Activated T-helper 1 cell treated with anti-CD3 and anti-CD28 coated beads, Interleukin-12 subunit alpha, Interleukin-12 subunit beta, Interleukin-2, Interleukin-4 antibody, amounts not matched to agents 30 ng/mL and 10 ng/mL and 1 ng/mL, durations not matched to agents 14 hours and 24 hours and 36 hours (primary cell): ENCODE measurements at regions not wholly inside any gene's neighbourhood (a gene's known extent, or its start where the extent isn't known, plus 50 kb on each side); places are given as distances from the start of the nearest gene placed in this dataset.

Experiments used
- DNase-seq: peaks from one replicate; pipeline ENCODE4 v3.0.0; 2021; ENCODE audit warnings: low spot score
- H3K27ac Mint-ChIP-seq: one replicate; pipeline ENCODE4 v1.8.0; 2021; ENCODE audit warnings: mild to moderate bottlenecking, mixed read lengths
- H3K27me3 Mint-ChIP-seq: one replicate; pipeline ENCODE4 v1.8.0; 2022; ENCODE audit warnings: mild to moderate bottlenecking, moderate library complexity, mixed read lengths; ENCODE audit not compliant: insufficient read depth
- H3K36me3 Mint-ChIP-seq: one replicate; pipeline ENCODE4 v1.8.0; 2021; ENCODE audit warnings: low read depth, mixed read lengths
- H3K4me1 Mint-ChIP-seq: one replicate; pipeline ENCODE4 v1.8.0; 2021; ENCODE audit warnings: low read depth, mixed read lengths
- H3K4me3 Mint-ChIP-seq: one replicate; pipeline ENCODE4 v1.8.0; 2021; ENCODE audit warnings: mild to moderate bottlenecking, moderate library complexity, mixed read lengths
- H3K9me3 Mint-ChIP-seq: one replicate; pipeline ENCODE4 v1.8.0; 2021; ENCODE audit warnings: mixed read lengths
- intact Hi-C: fragments of 100-400 bp; cut with micrococcal nuclease; formaldehyde crosslinking; loops from one replicate; pipeline ENCODE4 v1.15.1; 2024

DNA sequence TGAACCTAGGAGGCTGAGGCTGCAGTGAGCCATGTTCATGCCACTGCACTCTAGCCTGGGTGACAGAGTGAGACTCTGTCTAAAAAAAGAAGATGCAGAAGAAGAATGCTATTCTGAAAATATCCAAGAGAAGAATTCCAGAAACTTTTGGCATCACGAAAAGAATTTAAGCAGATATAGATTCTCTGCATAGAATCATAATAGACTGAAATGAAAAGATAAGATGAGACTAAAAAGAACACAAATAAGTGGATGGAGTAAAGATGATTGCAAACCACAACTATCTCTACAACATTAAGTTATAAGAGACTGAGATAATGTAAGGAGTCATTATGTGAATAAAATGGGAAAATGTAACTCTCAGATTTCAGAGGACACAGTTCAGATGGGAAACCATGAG lies 140.7 kb upstream of the TMC3 start:
- no peak overlapping the region for H3K4me3 Mint-ChIP-seq
- no peaks in the 10 kb centered on the region for H3K36me3 Mint-ChIP-seq
- peaks cover 10% of the 10 kb centered on the region for H3K27me3 Mint-ChIP-seq
- H3K9me3 Mint-ChIP-seq, result no peaks in the 10 kb centered on the region
- H3K4me1 Mint-ChIP-seq, result no peaks in the 10 kb centered on the region
- no peak for DNase-seq
- H3K27ac Mint-ChIP-seq, result no peak overlapping the region
- intact Hi-C loops, result no loop called here

- H3K9me3 Mint-ChIP-seq, result no peaks in the 10 kb centered on the region
- H3K4me3 Mint-ChIP-seq, result no peak overlapping the region
- H3K27me3 Mint-ChIP-seq, result peaks cover 8% of the 10 kb centered on the region
- H3K27ac Mint-ChIP-seq, result no peak overlapping the region
- no peaks in the 10 kb centered on the region for H3K36me3 Mint-ChIP-seq
- intact Hi-C loops, result no loop called here
- no peaks in the 10 kb centered on the region for H3K4me1 Mint-ChIP-seq
- DNase-seq, result no peak
Measured at GRCh38 chr15:81511138-81511537, 137.1 kb upstream of the TMC3 start.

DNA sequence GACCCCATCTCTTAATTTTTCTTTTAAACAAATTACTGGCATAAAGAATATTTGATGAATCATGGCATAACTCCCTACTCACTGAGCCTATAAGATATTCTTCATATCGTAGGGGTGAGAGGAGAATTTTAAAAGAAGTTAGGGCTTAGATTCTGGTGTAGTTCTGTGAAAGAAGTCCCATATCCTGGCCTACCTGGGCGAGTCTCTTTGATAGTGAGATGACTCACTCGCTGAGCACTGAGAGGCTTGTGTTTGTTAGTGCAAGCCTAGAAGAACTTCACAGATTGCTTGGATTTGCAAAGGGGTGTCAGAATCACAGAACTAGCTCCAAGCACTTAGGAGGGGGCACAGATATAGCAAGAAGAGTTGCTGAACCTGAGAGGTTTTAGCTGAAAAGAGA lies 133.8 kb upstream of the TMC3 start:
- Mint-ChIP-seq H3K27ac (no peak overlapping the region), H3K4me3 (no peak overlapping the region), H3K36me3 (no peaks in the 10 kb centered on the region), H3K4me1 (no peaks in the 10 kb centered on the region), H3K27me3 (peaks cover 2% of the 10 kb centered on the region), H3K9me3 (no peaks in the 10 kb centered on the region)
- intact Hi-C loops, result no loop called here
- DNase-seq, result no peak

- Mint-ChIP-seq H3K36me3 (no peaks in the 10 kb centered on the region), H3K27me3 (peaks cover 8% of the 10 kb centered on the region)
- DNase-seq, result no peak
Measured at GRCh38 chr15:81506936-81507335, 132.9 kb upstream of the TMC3 start.

DNA sequence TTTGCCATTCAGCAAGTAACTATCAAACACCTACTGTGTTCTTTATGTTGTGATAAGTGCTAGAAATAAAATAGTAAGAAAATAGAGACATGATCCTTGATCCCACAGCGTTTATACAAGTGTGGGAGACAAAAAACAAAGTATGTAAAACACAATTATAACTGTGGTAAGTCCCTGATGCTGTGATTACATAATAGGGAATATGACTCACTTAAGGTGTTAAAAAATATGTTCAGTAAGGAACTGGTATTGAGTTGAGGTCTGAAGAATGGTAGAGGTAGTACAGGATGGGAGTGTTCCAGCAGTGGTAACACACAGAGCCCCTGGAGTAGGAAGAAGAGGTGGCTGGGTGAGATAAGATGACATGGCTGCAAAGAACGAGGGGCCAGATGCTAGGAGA lies 132.1 kb upstream of the TMC3 start:
- H3K27me3 Mint-ChIP-seq, result peaks cover 8% of the 10 kb centered on the region
- H3K9me3 Mint-ChIP-seq, result no peaks in the 10 kb centered on the region

More at GRCh38 chr15:81506936-81507335, 132.9 kb upstream of the TMC3 start:
- no peaks in the 10 kb centered on the region for H3K9me3 Mint-ChIP-seq
- H3K4me3 Mint-ChIP-seq, result no peak overlapping the region
- no peak overlapping the region for H3K27ac Mint-ChIP-seq
- H3K4me1 Mint-ChIP-seq, result no peaks in the 10 kb centered on the region
- intact Hi-C loops, result no loop called here

DNA sequence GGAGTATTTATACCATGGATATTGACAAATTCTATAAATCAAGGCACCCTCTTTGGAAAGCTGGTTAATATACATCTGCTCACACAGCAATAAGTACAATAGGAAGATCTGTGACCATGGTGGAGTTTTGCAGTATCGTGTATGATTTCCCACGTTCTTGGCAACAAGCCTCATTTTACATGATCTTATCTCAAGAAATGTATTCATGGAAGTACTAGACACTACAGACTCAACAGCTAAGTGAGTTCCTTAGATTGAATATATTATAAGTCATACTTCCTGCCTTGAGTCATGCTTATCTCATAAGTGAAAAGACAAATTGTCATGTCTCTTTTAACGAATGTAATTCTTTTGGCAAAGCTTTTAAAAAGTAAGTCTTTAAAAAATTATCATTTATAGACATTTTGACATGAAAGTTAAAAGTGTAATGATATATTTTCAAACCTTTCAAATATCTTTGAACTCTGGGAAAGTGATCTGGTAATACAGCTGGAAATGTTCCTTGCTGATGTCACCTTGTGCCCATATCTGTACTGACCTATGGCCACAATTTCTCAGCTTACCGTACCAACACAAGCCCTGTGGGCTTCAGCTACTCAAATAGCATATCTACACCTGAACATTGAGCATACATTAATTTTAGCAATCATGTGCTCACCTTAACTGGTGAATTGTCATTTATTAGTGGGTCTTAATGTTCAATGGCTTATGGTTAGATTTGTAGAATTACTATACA lies 130.3 kb upstream of the TMC3 start:
- no peak for DNase-seq
- H3K4me3 Mint-ChIP-seq, result no peak overlapping the region
- no peak overlapping the region for H3K27ac Mint-ChIP-seq
- intact Hi-C loops, result no loop called here
- H3K27me3 Mint-ChIP-seq, result peaks cover 5% of the 10 kb centered on the region
- no peaks in the 10 kb centered on the region for H3K9me3 Mint-ChIP-seq
- no peaks in the 10 kb centered on the region for H3K36me3 Mint-ChIP-seq
- no peaks in the 10 kb centered on the region for H3K4me1 Mint-ChIP-seq

More for the DNA sequence above, 132.1 kb upstream of the TMC3 start:
- intact Hi-C loops, result no loop called here
- no peak for DNase-seq
- no peak overlapping the region for H3K4me3 Mint-ChIP-seq
- H3K27ac Mint-ChIP-seq, result no peak overlapping the region
- no peaks in the 10 kb centered on the region for H3K36me3 Mint-ChIP-seq
- no peaks in the 10 kb centered on the region for H3K4me1 Mint-ChIP-seq

GRCh38 chr15:81502439-81502838 lies 128.4 kb upstream of the TMC3 start:
- Mint-ChIP-seq H3K9me3 (no peaks in the 10 kb centered on the region), H3K27ac (no peak overlapping the region), H3K4me3 (no peak overlapping the region), H3K4me1 (no peaks in the 10 kb centered on the region), H3K27me3 (peaks cover 5% of the 10 kb centered on the region), H3K36me3 (no peaks in the 10 kb centered on the region)
- DNase-seq, result no peak
- intact Hi-C loops, result no loop called here

DNA sequence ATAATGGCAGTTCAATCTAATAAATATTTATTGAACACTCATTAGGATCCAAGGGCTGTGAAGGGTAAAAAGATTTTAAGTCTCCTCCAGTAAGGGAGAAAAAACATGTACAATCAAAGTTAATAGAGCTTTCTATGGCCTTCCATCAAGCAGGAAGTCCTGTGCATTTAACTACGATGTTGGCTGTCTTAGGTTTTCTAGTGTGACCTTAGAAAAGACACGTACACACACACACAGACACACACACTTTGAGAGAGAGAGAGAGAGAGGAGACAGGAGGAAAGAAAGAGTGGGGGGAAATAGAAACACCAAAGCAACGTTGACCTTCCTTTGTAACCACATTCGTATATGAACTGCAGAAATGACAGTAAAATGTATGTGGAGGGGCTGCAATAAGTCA lies 126.1 kb upstream of the TMC3 start:
- intact Hi-C loops, result no loop called here

GRCh38 chr15:81498294-81498693 lies 124.3 kb upstream of the TMC3 start:
- no peaks in the 10 kb centered on the region for H3K4me1 Mint-ChIP-seq
- H3K36me3 Mint-ChIP-seq, result no peaks in the 10 kb centered on the region
- intact Hi-C loops, result no loop called here
- H3K4me3 Mint-ChIP-seq, result no peak overlapping the region
- H3K27ac Mint-ChIP-seq, result no peak overlapping the region
- no peak for DNase-seq
- no peaks in the 10 kb centered on the region for H3K9me3 Mint-ChIP-seq
- peaks cover 5% of the 10 kb centered on the region for H3K27me3 Mint-ChIP-seq

More for the DNA sequence above, 126.1 kb upstream of the TMC3 start:
- Mint-ChIP-seq H3K4me3 (no peak overlapping the region), H3K9me3 (no peaks in the 10 kb centered on the region), H3K27ac (no peak overlapping the region), H3K4me1 (no peaks in the 10 kb centered on the region), H3K27me3 (peaks cover 5% of the 10 kb centered on the region), H3K36me3 (no peaks in the 10 kb centered on the region)
- no peak for DNase-seq

- DNase-seq, result no peak
- Mint-ChIP-seq H3K9me3 (no peaks in the 10 kb centered on the region), H3K4me1 (no peaks in the 10 kb centered on the region), H3K27ac (no peak overlapping the region), H3K4me3 (no peak overlapping the region), H3K27me3 (peaks cover under 1% of the 10 kb centered on the region), H3K36me3 (no peaks in the 10 kb centered on the region)
- intact Hi-C loops, result no loop called here
Measured at GRCh38 chr15:81497238-81497637, 123.2 kb upstream of the TMC3 start.

DNA sequence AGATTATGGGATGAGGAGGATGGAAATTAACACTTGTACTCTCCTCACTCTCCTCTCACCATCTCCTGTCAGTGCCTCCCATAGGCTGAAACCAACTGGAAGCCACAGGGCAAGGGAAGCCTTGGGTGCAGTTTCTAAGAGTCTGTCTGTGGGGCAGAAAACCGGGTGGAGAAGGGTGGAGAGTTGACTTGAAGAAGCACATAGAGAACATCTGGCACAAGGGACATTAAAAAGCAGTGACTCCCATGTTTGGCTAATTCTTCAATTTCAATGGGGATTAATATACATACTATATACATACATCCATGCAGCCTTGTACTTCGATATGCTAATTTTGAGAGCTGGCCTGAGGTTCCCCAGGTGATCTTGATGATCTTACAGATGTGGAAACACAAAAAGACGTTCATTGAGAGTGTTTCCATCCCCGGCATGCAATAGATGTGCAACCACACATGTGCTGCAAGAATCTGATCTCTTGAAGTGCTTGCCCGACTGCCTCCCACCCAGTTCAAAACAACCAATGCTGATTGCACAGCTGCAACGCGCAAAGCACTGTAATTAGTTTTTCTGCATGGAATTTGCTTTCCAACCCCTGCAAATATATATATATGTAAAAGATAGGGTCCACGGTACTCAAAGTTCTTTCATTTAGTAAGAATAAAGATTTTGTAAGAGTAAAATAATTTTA lies 121.9 kb upstream of the TMC3 start:
- DNase-seq, result no peak
- Mint-ChIP-seq H3K4me1 (no peaks in the 10 kb centered on the region), H3K27me3 (no peaks in the 10 kb centered on the region), H3K4me3 (no peak overlapping the region), H3K36me3 (no peaks in the 10 kb centered on the region), H3K27ac (no peak overlapping the region), H3K9me3 (no peaks in the 10 kb centered on the region)
- intact Hi-C loops, result no loop called here

- H3K36me3 Mint-ChIP-seq, result no peaks in the 10 kb centered on the region
- H3K27ac Mint-ChIP-seq, result no peak overlapping the region
- peaks cover 4% of the 10 kb centered on the region for H3K9me3 Mint-ChIP-seq
- H3K4me1 Mint-ChIP-seq, result no peaks in the 10 kb centered on the region
- no peak overlapping the region for H3K4me3 Mint-ChIP-seq
- DNase-seq, result no peak
- intact Hi-C loops, result no loop called here
- H3K27me3 Mint-ChIP-seq, result peaks cover 5% of the 10 kb centered on the region
Measured at GRCh38 chr15:81492969-81493645, 119.1 kb upstream of the TMC3 start.

- Mint-ChIP-seq H3K9me3 (peaks cover 4% of the 10 kb centered on the region), H3K4me1 (no peaks in the 10 kb centered on the region), H3K4me3 (no peak overlapping the region), H3K27me3 (peaks cover 5% of the 10 kb centered on the region), H3K27ac (no peak overlapping the region), H3K36me3 (no peaks in the 10 kb centered on the region)
- intact Hi-C loops, result no loop called here
- no peak for DNase-seq
Measured at GRCh38 chr15:81492331-81492968, 118.4 kb upstream of the TMC3 start.
